ENCODE measurements at regions not wholly inside any gene's neighbourhood (a gene's known extent, or its start where the extent isn't known, plus 50 kb on each side); places are given as distances from the start of the nearest gene placed in this dataset.

DNA sequence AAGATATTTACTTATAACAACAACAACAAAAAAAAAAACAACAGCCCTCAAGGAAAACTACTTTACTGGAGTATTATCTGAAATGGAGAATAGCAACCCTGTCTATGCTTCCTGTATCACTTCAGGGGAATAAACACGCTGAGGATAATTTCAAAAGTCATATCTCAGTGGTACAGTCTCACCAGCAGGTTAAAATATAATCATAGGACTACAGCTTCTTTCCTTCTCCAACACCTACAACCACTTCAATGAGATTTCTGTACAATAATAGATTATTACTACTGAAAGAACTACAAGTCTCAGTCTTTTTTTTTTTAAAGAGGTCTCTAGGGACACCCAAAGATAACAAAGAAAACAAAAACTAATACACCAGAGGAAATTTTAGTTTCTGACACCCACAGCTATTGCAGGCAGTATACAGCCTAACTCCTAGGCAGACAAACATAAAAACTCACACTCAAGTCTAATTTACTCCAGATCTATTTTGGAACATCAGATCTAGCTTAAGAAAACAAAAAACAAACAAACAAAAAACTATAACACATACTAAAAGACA lies 268.2 kb downstream of the BCHE start:
- H3K27me3 ChIP-seq (replicated peaks in 1 of 2; ENCODE audit: control insufficient read depth in 2 of 2, insufficient read depth in 2 of 2, low read length in 1 of 2) = no peaks in the 10 kb centered on the region
- FAIRE-seq = no peak
- H3K36me3 ChIP-seq (ENCODE audit: control insufficient read depth in 2 of 2, insufficient read depth in 2 of 2, low read length in 1 of 2) = no peaks in the 10 kb centered on the region
- WGBS (ENCODE audit: insufficient coverage, insufficient replicate concordance, low lambda C conversion rate, missing lambda C conversion rate) = 0% methylated on average over 1 of the region's 1 CpG
- POLR2A ChIA-PET = no interaction called here
- in situ Hi-C loops (cut with MboI) = no loop called here
- SMC1A ChIA-PET (ENCODE audit: uncharacterized antibody, unreplicated experiment) = interaction anchor here (0.6 to 2.1 kb wide), 7 partner anchors 15 to 199 kb away, joined by 3 to 6 read pairs (median 4); no protein-coding TSS in a partner anchor
- DNase-seq (ENCODE audit: low read depth, low spot score) = no peak
- peak; percentile 76 for ATAC-seq
- no peaks in the 10 kb centered on the region for H3K9me3 ChIP-seq (replicated peaks; ENCODE audit: control insufficient read depth, insufficient read depth, low read length)
- no peak overlapping the region for H3K27ac ChIP-seq (ENCODE audit: control insufficient read depth, insufficient read depth)
- H3K4me3 ChIP-seq = no peak overlapping the region
- no peaks in the 10 kb centered on the region for H3K79me2 ChIP-seq (ENCODE audit: control insufficient read depth, insufficient read depth, low read length)
- BruUV-seq (replicated peaks) = no TSS peak
- intact Hi-C loops (cut with micrococcal nuclease; ENCODE audit: unreplicated experiment) = no loop called here
- CTCF ChIA-PET = interaction anchor here (1.3 kb wide), 1 partner anchor 11 kb away, joined by 3 read pairs; no protein-coding TSS in a partner anchor
- no peak overlapping the region for H3K4me2 ChIP-seq (ENCODE audit: control insufficient read depth, insufficient read depth)
- H2AFZ ChIP-seq (ENCODE audit: control insufficient read depth, low read depth, low read length) = no peak overlapping the region
- RAD21 ChIA-PET (ENCODE audit: unreplicated experiment) = interaction anchor here (0.7 to 1.0 kb wide), 2 partner anchors 17 to 128 kb away, joined by 3 read pairs; no protein-coding TSS in a partner anchor
- no peaks in the 10 kb centered on the region for H4K20me1 ChIP-seq (ENCODE audit: control insufficient read depth, insufficient read depth)
- TF ChIP-seq, protein P1, sequence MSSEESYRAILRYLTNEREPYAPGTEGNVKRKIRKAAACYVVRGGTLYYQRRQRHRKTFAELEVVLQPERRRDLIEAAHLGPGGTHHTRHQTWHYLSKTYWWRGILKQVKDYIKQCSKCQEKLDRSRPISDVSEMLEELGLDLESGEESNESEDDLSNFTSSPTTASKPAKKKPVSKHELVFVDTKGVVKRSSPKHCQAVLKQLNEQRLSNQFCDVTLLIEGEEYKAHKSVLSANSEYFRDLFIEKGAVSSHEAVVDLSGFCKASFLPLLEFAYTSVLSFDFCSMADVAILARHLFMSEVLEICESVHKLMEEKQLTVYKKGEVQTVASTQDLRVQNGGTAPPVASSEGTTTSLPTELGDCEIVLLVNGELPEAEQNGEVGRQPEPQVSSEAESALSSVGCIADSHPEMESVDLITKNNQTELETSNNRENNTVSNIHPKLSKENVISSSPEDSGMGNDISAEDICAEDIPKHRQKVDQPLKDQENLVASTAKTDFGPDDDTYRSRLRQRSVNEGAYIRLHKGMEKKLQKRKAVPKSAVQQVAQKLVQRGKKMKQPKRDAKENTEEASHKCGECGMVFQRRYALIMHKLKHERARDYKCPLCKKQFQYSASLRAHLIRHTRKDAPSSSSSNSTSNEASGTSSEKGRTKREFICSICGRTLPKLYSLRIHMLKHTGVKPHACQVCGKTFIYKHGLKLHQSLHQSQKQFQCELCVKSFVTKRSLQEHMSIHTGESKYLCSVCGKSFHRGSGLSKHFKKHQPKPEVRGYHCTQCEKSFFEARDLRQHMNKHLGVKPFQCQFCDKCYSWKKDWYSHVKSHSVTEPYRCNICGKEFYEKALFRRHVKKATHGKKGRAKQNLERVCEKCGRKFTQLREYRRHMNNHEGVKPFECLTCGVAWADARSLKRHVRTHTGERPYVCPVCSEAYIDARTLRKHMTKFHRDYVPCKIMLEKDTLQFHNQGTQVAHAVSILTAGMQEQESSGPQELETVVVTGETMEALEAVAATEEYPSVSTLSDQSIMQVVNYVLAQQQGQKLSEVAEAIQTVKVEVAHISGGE (CRISPR knock-in tag; IDR thresholded peaks at IDR 0.05) = no peak
- TF ChIP-seq NR2F1 (conservative IDR thresholded peaks at IDR 0.05) = no peak
- no peak for TF ChIP-seq PML (IDR thresholded peaks at IDR 0.05; ENCODE audit: low read length)
- TF ChIP-seq, protein P2, sequence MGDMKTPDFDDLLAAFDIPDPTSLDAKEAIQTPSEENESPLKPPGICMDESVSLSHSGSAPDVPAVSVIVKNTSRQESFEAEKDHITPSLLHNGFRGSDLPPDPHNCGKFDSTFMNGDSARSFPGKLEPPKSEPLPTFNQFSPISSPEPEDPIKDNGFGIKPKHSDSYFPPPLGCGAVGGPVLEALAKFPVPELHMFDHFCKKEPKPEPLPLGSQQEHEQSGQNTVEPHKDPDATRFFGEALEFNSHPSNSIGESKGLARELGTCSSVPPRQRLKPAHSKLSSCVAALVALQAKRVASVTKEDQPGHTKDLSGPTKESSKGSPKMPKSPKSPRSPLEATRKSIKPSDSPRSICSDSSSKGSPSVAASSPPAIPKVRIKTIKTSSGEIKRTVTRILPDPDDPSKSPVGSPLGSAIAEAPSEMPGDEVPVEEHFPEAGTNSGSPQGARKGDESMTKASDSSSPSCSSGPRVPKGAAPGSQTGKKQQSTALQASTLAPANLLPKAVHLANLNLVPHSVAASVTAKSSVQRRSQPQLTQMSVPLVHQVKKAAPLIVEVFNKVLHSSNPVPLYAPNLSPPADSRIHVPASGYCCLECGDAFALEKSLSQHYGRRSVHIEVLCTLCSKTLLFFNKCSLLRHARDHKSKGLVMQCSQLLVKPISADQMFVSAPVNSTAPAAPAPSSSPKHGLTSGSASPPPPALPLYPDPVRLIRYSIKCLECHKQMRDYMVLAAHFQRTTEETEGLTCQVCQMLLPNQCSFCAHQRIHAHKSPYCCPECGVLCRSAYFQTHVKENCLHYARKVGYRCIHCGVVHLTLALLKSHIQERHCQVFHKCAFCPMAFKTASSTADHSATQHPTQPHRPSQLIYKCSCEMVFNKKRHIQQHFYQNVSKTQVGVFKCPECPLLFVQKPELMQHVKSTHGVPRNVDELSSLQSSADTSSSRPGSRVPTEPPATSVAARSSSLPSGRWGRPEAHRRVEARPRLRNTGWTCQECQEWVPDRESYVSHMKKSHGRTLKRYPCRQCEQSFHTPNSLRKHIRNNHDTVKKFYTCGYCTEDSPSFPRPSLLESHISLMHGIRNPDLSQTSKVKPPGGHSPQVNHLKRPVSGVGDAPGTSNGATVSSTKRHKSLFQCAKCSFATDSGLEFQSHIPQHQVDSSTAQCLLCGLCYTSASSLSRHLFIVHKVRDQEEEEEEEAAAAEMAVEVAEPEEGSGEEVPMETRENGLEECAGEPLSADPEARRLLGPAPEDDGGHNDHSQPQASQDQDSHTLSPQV (IDR thresholded peaks at IDR 0.05) = no peak
- TF ChIP-seq, protein P3, sequence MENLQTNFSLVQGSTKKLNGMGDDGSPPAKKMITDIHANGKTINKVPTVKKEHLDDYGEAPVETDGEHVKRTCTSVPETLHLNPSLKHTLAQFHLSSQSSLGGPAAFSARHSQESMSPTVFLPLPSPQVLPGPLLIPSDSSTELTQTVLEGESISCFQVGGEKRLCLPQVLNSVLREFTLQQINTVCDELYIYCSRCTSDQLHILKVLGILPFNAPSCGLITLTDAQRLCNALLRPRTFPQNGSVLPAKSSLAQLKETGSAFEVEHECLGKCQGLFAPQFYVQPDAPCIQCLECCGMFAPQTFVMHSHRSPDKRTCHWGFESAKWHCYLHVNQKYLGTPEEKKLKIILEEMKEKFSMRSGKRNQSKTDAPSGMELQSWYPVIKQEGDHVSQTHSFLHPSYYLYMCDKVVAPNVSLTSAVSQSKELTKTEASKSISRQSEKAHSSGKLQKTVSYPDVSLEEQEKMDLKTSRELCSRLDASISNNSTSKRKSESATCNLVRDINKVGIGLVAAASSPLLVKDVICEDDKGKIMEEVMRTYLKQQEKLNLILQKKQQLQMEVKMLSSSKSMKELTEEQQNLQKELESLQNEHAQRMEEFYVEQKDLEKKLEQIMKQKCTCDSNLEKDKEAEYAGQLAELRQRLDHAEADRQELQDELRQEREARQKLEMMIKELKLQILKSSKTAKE (IDR thresholded peaks at IDR 0.05; ENCODE audit: low read depth, poor library complexity, severe bottlenecking) = no peak
- peak; percentile 64; the same call in 1 of the 2 replicates for TF ChIP-seq ZNF384 (IDR thresholded peaks at IDR 0.05; ENCODE audit: borderline replicate concordance, low read depth, low read length)
- TF ChIP-seq MEF2B (IDR thresholded peaks at IDR 0.05; ENCODE audit: partially characterized antibody, poor library complexity, severe bottlenecking) = peak; percentile 82
- TF ChIP-seq BMI1 (IDR thresholded peaks at IDR 0.05; ENCODE audit: borderline replicate concordance) = no peak
- no peak for TF ChIP-seq FOS (IDR thresholded peaks at IDR 0.05; ENCODE audit: borderline replicate concordance, extremely low read depth, insufficient read length)
- H3K9ac ChIP-seq (ENCODE audit: control insufficient read depth, insufficient read depth, low read length) = no peak overlapping the region
- H3K4me1 ChIP-seq (ENCODE audit: control insufficient read depth, insufficient read depth, low read length) = no peaks in the 10 kb centered on the region

All from GM12878 (cell line).